ENCODE measurements at regions not wholly inside any gene's neighbourhood (a gene's known extent, or its start where the extent isn't known, plus 50 kb on each side); places are given as distances from the start of the nearest gene placed in this dataset.
"Not testable (repeated sequence)": the region's sequence is repeated elsewhere in the genome, so short reads cannot be mapped to it uniquely, and the experiment has no call there.

DNA sequence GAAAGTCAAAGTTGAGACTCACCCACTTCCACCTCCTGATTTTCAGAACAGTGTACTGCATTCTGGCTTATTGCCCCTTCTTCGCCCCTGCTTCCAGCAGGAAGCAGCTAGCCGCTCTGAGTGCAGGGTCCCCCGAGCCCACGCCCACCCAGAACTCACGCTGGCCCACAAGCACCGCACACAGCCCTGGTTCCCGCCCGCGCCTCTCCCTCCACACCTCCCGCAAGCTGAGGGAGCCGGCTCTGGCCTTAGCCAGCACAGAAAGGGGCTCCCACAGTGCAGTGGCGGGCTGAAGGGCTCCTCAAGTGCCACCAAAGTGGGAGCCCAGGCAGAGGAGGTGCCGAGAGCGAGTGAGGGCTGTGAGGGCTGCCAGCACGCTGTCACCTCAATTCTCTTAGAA lies 657.7 kb upstream of the SPRY2 start:
- TF ChIP-seq CTCF (conservative IDR thresholded peaks at IDR 0.05; ENCODE audit: low read depth, low read length); EZH2phosphoT487 (IDR thresholded peaks at IDR 0.05; ENCODE audit: borderline replicate concordance, low read length): not testable (repeated sequence)
